Ammon's horn (tissue), 1 donor: ENCODE measurements at regions not wholly inside any gene's neighbourhood (a gene's known extent, or its start where the extent isn't known, plus 50 kb on each side); places are given as distances from the start of the nearest gene placed in this dataset.
"Not testable (repeated sequence)": the region's sequence is repeated elsewhere in the genome, so short reads cannot be mapped to it uniquely, and the experiment has no call there.

Experiments used
- DNase-seq: peaks from one replicate; pipeline ENCODE4 v3.0.0-alpha.2; 2016; ENCODE audit warnings: low spot score

DNA sequence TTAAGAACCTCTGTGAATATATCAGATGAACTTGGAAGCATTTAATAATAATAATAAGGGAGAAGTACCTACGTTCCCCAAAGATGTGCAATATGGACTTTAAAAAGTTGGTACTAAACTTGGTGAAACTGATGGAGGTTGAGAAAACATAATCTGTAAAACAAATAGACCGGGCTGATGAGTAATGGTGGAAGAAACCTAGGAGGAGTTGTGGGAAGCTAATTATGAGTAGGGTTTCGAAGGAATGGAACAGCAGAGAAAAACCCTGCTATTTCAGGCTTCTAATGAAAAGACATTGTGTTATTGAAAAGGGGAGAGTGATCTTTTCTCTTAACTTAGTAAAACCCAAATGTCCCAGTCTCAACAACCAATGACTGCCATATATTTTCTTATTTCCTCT is 229.3 kb downstream of the PCSK1 start:
- DNase-seq: no peak

DNA sequence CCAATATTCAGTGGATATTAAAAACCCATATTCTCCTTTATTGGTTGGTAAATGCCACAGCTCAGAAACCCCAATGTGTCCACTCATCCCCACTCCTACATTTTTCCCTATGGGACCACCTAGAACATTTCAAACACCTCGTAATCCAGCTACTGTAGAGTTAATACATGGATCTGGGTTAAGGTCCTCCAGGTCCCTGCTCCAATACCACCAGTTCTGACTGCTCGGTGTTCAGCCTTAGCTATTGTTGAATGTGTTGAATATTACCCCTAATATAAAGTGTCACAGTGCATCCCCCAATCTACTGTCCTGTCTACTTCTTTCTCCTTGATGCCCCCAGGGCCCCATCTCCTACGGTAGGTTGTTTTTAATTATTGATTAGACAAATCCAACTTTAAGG is 231.5 kb downstream of the PCSK1 start:
- DNase-seq: no peak

DNA sequence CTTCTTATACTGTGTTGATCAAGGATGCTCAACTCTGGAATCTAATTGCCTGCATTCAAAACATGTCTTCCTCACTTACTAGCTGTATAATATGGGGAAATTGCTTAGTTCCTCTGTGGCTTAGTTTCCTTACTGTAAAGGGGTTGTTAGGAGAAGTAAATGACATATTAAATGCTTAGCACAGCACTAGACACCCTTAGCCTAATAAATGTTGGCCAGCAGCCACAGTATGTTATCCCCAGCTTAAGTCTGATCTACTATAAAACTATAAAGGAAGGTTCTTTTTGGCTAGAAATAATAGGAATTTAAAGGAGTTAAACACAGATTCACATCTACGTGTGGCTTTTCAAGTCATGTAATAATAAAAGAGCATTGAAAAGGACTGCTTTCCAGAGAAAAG is 232.4 kb downstream of the PCSK1 start:
- DNase-seq: no peak

DNA sequence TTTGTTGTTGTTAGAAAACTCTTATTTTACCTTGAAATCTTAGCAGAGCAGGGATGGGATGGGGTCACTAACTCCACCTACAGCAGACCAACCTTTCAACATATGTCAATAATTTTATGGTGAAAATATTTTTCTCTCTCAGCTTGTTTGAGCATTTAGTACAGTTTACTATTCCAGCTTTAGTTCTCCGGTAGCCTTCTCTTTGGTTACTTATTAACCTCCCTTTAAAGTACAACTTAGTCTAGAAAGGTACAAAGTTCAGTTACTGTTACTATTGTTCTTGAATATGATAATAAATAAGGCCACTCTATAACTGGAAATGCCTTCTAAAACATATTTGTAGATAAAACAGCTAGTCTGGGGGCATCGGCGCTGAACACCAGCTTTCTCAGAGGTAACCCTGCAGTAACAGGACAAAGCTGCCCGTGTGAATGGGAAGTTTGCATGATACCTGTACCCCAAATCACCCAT is 233.3 kb downstream of the PCSK1 start:
- DNase-seq: no peak

DNA sequence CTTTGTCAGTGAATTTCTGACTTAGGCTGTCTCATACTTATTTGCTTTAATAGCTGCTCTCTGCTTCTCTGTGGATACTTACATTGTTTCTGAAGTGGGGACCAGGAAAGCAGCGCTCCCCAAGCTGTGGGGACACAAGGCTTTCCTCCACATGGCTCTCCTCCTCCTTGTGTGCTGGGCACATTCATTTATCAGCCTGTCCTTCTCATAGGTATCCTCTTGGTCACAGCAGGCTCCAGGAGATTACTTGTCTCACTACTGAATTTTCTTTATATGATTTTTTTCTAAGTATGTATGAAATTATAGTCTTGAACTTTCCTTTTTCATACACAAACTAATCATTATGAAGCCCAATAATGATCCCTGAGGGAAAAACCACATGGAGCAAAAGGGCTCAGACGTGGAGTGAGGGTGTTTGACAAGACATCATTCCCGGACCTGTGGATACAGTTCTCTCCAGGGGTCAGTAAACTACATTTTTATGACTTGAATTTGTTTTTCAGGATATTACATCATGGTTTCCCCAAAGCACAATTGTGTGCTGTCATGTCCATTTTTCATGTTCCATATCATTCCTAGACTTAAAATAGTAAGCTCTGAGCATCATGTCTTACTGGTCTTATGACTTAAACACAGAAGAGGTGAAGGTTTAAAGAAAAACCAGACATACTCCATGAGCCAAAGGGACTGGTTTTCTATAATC is 234.5 kb downstream of the PCSK1 start:
- no peak for DNase-seq

DNA sequence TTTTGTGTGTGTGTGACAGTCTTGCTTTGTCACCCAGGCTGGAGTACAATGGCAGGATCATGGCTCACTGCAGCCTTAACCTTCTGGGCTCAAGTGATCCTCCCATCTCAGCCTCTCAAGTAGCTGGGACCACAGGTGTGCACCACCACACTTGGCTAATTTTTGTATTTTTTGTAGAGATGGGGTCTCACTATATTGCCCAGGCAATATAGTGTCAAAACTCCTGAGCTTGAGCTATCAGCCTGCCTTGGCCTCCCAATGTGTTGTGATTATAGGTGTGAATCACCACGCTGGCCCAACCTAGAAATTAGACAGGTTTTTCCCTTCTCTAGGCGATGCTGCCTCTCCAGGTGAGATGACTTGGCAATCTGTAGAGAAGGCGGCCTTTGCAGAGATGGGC is 235.3 kb downstream of the PCSK1 start:
- not testable (repeated sequence) for DNase-seq

DNA sequence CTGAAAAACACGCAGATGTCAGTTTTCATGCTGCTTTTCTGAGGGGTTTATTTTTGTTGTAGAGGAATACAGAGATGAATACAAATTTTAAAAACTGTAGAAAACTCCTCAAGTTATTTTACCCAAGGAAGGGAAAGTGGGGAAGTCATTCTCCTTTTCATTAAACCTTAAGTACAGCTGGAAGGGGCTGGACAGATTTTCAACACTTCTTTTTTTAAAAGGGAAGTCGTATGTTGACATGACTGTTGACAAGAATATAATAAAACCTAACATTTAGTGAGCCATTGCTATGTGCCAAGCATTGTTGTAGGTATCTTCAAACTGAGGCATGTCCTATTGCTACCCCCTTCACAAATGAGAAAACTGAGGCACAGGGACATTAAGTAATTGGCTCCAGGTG is 235.7 kb upstream of the ELL2 start:
- DNase-seq: no peak

DNA sequence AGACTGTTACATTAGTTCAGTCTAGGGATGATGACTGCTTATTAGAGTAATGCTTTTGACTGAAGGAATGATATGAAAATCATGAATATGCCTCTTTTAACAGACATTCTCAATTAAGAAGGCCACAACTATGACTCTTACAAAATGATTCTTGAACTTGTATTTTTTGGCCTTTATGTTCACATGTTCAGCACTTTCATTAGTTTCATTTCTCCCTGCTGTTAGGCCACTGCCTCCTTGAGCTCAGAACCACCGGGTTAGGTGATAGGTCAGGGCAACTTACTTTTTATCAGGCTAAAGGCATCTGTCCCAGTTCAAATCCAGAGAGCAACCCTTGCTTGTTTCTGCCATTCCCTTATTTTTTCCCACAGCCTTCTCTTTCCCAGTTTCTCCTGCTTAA is 235.2 kb upstream of the ELL2 start:
- DNase-seq: peak; percentile 10

DNA sequence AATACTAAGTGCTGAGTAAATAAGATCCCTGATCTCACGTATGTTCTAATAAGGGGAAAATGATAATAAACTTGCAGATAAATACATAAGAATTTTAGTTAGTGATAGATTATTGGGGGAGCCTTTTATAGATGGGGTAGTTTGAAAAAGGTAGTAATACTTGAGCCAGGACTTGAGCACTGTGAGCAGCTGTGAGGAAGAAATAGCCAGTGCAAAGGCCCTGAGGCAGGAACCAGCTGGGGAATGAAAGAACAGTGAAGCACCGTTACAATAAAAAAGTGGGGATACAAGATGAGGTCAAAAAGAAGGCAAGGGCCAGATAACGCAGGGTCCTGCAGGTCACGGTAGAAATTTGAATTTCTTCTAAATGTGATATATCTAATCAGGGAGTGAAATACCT is 234.8 kb upstream of the ELL2 start:
- DNase-seq: no peak

DNA sequence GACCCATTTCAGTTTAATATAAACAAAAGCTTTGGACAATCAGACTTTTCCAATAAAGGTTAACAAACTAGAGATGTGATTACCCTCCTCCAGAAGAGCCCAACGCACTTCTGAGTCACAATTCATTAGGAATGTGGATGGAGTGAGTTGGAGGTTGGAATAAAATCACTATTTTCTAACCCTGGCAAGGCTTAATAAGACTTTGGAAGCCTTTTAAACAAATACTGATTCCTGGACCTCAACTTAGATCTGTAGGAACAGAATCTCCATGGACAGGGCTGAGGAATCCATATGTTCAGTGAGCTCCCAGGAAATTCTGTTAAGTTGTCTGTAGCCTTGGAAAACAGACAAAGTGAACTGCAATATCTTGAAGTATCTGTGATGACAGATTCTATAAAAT is 233.5 kb upstream of the ELL2 start:
- DNase-seq: no peak

DNA sequence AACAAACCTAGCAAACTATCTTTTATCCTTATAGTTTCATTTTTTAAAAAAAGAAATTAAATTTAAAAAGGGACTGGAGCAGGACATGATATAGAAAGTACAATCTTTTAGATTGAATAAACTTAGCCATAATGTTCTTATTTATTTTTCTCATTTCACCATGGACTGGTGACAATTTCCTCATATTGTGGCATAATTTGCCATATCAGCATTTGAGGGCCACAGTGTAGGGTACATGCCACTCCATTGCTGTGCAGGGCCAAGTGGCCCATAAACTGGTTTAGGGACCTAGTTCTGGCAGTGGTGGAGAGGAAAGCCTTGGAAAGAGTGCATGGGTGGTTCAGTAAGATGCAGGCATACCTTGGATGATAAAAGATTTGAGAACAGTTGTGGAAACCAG is 232.9 kb upstream of the ELL2 start:
- no peak for DNase-seq

DNA sequence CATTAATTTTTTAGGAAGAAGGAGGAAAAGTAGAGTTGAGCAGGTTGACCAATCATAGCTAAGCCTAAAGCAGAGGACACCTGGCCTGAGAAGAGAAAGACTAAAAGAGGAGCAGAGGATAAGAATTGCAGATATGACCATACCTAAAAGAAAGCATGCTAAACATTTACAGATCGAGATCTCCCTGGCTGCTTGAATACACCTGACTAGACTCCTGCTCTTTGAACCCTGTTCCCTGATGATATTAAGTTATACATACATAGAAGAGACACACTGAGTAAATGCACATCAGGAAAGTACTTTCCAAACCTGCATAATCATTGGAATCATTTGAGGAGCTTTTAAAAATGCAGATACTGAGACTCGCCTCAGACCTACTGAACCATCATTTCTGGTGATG is 232.3 kb upstream of the ELL2 start:
- DNase-seq: no peak

DNA sequence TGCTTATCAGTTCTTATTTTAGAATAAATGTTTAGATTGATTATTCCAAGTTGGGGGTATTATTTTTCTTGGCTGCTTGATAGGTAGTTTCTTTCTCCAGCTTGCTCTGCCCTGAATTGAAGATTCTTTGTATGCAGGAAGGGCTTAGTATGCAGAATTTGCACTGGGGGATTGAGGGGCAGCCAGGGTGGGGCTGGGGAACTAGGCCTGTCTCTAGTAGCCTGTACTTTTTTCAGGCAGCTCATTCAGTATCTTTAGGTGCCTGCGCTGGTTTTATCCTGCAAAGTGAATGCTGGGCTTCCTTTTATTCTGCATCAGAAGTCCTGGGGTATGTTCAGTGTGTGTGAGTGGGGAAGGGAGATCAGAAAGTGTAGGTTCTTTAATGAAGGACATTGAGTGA is 228.3 kb upstream of the ELL2 start:
- no peak for DNase-seq

DNA sequence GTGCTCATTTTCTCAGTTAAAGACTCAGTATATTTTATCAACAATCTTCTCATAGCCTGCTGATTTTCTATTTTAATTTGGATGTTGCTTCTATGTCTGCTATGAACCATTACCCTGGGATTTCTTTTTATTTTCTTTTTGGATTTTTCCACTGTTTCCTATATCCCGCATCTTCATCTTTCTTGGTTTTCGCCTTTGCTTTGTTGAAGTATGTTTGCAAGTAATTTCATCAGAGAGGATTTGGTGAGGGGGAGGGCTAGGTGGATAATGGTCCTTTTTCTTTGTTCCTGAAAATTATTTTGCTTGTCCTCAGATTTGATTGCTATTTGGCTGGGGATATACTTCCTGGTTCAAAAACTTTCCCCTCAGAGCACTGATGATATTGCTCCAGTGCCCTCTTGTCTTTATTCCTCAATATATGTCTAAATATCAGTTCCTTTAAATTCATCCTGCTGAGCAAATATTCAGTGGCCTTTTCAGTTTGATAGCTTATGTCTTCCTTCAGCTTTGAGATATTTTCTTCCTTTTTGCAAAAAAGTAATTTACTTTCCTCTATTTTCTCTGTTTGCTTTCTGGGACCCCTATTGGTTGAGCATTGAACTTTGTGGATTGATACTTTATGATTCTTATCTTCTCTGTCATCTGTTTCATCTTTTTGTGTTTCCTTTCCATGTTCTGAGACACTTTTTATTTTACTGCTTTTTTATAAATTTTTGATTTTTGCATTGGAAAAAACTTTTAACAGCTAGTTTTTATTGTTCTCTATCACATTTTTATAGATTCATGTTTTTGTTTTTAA is 227.6 kb upstream of the ELL2 start:
- DNase-seq: no peak

DNA sequence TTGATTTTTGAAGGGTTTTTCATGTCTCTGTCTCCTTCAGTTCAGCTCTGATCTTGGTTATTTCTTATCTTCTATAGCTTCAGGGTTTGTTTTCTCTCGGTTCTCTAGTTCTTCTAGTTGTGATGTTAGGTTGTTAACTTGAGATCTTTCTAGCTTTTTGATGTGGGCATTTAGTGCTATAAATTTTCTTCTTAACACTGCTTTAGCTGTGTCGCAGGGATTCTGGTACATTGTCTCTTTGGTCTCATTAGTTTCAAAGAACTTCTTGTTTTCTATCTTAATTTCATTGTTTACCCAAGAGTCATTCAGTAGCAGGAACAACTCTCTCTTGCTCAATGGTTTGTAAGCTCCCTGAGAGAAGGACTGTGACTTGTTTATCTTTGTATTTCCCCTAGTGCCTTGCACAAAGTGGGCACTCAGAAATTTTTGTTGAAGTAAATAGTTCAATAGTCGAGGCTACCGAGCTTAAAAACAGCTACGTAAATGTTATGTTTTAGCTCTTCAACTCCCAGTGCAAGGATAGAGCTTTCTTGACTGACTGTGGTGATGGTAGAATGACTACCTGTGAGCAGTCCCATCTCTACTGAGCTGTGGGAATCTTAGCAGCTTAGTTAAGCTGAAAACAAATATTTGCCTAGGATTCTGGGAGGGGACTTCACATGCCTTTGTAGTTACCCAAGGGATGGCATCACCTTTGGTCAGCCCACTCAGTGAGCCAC is 225.8 kb upstream of the ELL2 start:
- no peak for DNase-seq

DNA sequence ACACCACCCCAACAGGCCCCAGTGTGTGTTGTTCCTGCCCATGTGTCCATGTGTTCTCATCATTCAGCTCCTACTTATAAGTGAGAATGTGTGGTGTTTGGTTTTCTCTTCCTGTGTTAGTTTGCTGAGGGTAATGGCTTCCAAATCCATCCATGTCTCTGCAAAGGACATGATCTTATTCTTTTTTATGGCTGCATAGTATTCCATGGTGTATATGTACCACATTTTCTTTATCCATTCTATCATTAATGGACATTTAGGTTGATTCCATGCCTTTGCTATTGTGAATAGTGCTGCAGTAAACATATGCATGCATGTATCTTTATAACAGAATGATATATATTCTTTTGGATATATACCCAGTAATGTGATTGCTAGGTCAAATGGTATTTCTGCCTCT is 222.9 kb upstream of the ELL2 start:
- not testable (repeated sequence) for DNase-seq

DNA sequence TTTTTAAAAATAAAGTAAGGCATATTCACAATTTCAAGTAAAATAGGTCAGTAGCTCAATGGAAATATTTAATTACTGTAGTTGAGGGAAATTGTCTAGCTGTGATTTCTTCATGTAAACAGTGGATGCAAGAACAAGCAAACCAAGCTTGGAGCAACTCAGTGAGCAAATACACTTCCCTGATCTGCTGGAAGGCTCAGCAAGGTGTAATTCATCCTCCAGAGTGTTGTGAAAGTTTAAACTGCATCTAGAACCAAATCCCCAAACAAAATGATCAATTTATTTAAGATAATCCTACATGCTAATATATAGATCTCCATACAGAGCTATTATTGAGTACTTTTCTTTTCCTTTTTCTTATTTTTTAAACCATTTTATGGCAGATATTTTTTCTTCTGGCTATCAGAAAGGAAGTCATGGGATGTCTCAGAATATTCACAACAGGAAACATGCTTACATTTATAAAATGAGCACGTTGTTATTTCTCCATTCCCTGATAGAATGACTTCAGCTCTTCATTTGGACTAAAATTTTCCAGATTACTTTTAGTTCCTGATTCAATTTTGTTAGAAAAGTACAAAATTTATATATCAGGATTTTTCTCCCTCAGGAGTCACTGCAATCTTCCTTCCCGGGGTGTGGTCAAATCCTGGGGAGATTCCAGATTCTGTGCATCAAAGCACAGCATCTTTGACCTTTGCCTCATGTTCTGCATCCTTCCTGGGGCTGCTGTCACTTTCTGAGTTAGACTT is 219.2 kb upstream of the ELL2 start:
- DNase-seq: no peak

DNA sequence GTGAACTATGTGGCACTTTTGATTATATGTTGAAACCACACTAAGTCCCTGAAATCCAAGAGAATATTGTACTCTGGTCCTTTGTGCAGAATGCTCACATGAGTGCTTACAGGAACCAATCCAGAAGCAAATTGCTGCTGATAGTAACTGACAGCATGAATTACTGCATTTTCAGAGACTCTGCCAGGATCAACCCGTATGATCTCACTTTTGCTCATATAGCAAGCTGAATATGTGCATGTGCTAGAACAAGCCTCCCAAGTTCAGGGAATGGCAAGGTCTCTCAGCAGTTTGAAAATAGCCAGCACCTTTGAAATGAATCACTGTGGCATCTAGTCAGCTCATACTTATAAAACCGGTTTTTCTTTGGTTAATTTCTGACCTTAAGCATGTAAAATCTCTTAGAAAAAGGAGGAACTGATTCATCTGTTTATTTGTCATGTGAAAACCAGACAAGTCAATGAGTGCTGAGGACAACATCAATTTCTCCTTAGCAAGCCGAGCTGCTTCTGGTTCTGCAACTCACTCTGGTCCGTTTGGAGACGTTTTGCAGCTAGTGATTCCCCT is 215.7 kb upstream of the ELL2 start:
- no peak for DNase-seq

DNA sequence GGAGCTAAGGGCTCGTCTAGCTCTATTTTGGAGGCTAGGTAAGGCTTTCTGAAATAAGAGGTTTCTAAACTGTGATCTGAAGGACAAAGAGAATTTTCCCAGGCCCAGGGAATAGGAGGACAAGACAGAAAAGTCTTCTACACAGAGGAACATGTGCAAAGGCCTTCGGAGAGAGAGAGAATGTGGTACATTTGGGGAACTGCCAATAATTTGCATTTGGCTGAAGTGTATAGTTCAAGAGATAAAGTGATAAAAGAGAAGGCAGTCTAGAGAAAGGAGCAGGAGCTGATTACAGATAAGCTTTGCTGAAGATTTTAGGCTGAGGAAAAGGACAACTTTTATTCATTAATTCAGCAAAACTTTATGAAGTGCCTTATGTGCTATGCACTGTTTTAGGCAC is 214.4 kb upstream of the ELL2 start:
- no peak for DNase-seq

DNA sequence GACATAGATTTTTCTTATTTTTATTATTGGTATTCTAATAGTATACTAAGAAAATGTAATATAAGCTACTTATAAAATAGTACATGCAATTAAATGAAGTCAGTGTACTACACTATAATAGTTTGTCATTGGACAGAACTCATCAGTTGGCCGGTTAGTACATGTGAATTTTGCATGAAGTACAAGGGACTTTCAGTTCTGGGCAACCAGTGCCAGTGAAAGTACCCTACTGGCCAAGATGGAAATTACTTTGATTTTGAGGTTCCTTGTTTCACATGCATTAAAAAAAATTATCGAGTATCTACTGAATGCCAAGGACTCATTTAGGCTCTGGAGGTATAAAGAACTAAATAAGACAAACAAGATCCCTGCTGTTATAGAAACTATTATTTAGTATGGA is 213.4 kb upstream of the ELL2 start:
- DNase-seq: no peak

DNA sequence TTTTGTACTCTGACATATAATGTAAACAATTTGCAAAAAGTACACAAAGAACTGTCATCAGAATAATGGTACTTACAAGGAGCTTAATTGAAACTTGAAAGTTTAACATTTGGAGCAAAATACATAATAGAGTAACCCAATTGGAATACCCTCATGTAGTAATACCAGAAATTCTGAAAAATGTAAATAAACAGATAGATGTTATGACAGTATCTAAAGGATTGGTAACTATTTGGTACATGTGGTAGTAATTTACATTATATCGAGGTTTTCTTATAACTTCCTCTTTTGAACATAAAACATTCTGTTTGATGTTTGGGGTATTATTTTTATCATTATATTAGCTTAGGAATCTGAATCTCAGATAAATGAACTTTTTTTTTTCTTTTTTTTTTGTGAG is 211.7 kb upstream of the ELL2 start:
- no peak for DNase-seq

DNA sequence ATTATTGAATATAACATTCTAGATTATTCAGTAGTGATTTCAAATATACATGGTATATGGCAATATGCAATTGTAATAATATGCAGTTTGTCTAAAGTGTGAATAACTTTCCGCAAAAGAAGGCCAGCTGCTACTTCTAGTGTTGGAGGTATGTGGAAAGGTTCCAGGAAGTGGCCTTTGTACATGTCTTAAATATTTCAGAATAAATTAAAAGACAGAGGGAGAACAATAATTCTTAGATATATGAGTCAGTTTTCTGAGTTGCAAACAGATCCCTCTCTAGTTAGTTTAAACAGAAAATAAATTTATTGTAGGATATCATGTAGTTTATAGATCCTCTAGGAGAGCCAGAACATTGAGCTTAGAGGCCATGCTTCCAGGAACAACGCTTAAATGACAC is 210.8 kb upstream of the ELL2 start:
- no peak for DNase-seq
